H1 (cell line): ENCODE measurements at regions not wholly inside any gene's neighbourhood (a gene's known extent, or its start where the extent isn't known, plus 50 kb on each side); places are given as distances from the start of the nearest gene placed in this dataset.

Source experiments
- CTCF ChIA-PET: fragments of 300-600 bp; sonication (Branson Sonifier 250); formaldehyde crosslinking; loops from one replicate; lab custom pipeline; 2021; ENCODE audit not compliant: partially characterized antibody; lab: Charles Lee
- POLR2A ChIA-PET: fragments of 300-600 bp; sonication (Branson Sonifier 250); formaldehyde crosslinking; loops from one replicate; lab custom pipeline; 2021; ENCODE audit warnings: inconsistent platforms; ENCODE audit not compliant: partially characterized antibody; lab: Charles Lee
- DNase-seq, 2 experiments: peaks; one replicate each; pipeline versions ENCODE4 v3.0.0 to v3.0.0-alpha.2; 2010 to 2022; ENCODE audit warnings: low spot score in 2 of 2, low read depth in 1 of 2, mixed read lengths in 1 of 2
- FAIRE-seq: peaks from 2 replicates; lab custom pipeline; 2011; peaks lifted over from hg19 to GRCh38; lab: Jason Lieb, UNC
- H2AFZ ChIP-seq: 2 replicates; pipeline ENCODE4 v1.8.1; 2012; ENCODE audit warnings: low read length, inconsistent platforms
- H2AK5ac ChIP-seq: 2 replicates; pipeline ENCODE4 v1.6.1; 2013; ENCODE audit warnings: low read depth, low read length
- H2BK120ac ChIP-seq: replicated peaks from 2 replicates; pipeline ENCODE3; 2013; ENCODE audit warnings: low read depth, low read length, inconsistent platforms
- H2BK12ac ChIP-seq: 2 replicates; pipeline ENCODE4 v1.6.1; 2013; ENCODE audit warnings: low read depth, low read length
- H2BK15ac ChIP-seq: 2 replicates; pipeline ENCODE4 v1.6.1; 2013; ENCODE audit warnings: low read length
- H2BK20ac ChIP-seq: 2 replicates; pipeline ENCODE4 v1.6.1; 2013; ENCODE audit warnings: low read length
- H2BK5ac ChIP-seq: 2 replicates; pipeline ENCODE4 v1.6.1; 2013; ENCODE audit warnings: low read depth, low read length
- H3K14ac ChIP-seq: 2 replicates; pipeline ENCODE4 v1.6.1; 2013; ENCODE audit warnings: inconsistent platforms; ENCODE audit not compliant: insufficient read length
- H3K18ac ChIP-seq: 2 replicates; pipeline ENCODE4 v1.6.1; 2013; ENCODE audit warnings: low read length; ENCODE audit errors: extremely low read depth
- H3K23ac ChIP-seq: 2 replicates; pipeline ENCODE4 v1.6.1; 2013; ENCODE audit warnings: inconsistent platforms; ENCODE audit not compliant: insufficient read length
- H3K23me2 ChIP-seq: 2 replicates; pipeline ENCODE4 v1.6.1; 2013; ENCODE audit warnings: low read depth, low read length
- H3K27ac ChIP-seq: 2 replicates; pipeline ENCODE4 v1.6.1; 2011; ENCODE audit warnings: low read depth, low read length, inconsistent platforms
- H3K27me3 ChIP-seq, 4 experiments: replicated peaks in 1 of 4; 1 replicate in 1 of 4; 2 replicates in 3 of 4; pipeline versions ENCODE4 v1.6.1 to v1.8.1; 2011 to 2013; ENCODE audit warnings: low read length in 3 of 4, mild to moderate bottlenecking in 3 of 4, inconsistent platforms in 2 of 4, mixed read lengths in 2 of 4, moderate library complexity in 1 of 4; ENCODE audit not compliant: control insufficient read depth in 3 of 4, insufficient read depth in 3 of 4; ENCODE audit errors: extremely low read depth in 1 of 4
- H3K36me3 ChIP-seq, 4 experiments: 2 replicates each; pipeline versions ENCODE4 v1.6.1 to v1.8.1; 2011 to 2013; ENCODE audit warnings: mild to moderate bottlenecking in 4 of 4, low read length in 3 of 4, moderate library complexity in 2 of 4, control low read depth in 1 of 4, inconsistent platforms in 1 of 4; ENCODE audit not compliant: insufficient read depth in 4 of 4, control insufficient read depth in 2 of 4
- H3K4ac ChIP-seq: replicated peaks from 2 replicates; pipeline ENCODE3; 2013; ENCODE audit warnings: low read length, low read depth, mixed read lengths, inconsistent platforms; ENCODE audit not compliant: insufficient read length
- H3K4me1 ChIP-seq, 4 experiments: replicated peaks in 1 of 4; 1 replicate in 1 of 4; 2 replicates in 3 of 4; pipeline versions ENCODE4 v1.6.1 to v1.8.1; 2011 to 2013; ENCODE audit warnings: low read length in 3 of 4, inconsistent platforms in 2 of 4, mixed read lengths in 1 of 4; ENCODE audit not compliant: insufficient read depth in 4 of 4, control insufficient read depth in 3 of 4
- H3K4me2 ChIP-seq, 2 experiments: 2 replicates each; pipeline versions ENCODE4 v1.6.1 to v1.8.1; 2011 to 2013; ENCODE audit warnings: low read depth in 2 of 2, low read length in 2 of 2, control low read depth in 1 of 2, inconsistent platforms in 1 of 2, mild to moderate bottlenecking in 1 of 2; ENCODE audit not compliant: insufficient read depth in 1 of 2
- H3K4me3 ChIP-seq, 4 experiments: fragments of 200-600, 300-600 bp in 1 of 4; sonication (generic), shearing (Covaris generic), sonication (Bioruptor Twin) in 1 of 4; 2 replicates each; pipeline versions ENCODE4 v1.5.1 to v1.8.1; 2011 to 2016; ENCODE audit warnings: low read length in 4 of 4, low read depth in 3 of 4, control low read depth in 2 of 4, inconsistent platforms in 2 of 4, mild to moderate bottlenecking in 2 of 4, mixed read lengths in 1 of 4, moderate library complexity in 1 of 4; ENCODE audit not compliant: insufficient read depth in 2 of 4; ENCODE audit errors: extremely low read depth in 1 of 4
- H3K56ac ChIP-seq: replicated peaks from 2 replicates; pipeline ENCODE3; 2013; ENCODE audit warnings: low read depth, mild to moderate bottlenecking, mixed read lengths, low read length, inconsistent platforms; ENCODE audit not compliant: insufficient read length
- H3K79me1 ChIP-seq: 2 replicates; pipeline ENCODE4 v1.6.1; 2013; ENCODE audit warnings: low read depth, low read length, control low read depth
- H3K79me2 ChIP-seq, 2 experiments: 2 replicates each; pipeline versions ENCODE4 v1.6.1 to v1.8.1; 2012 to 2013; ENCODE audit warnings: low read length in 2 of 2, mild to moderate bottlenecking in 2 of 2, inconsistent platforms in 1 of 2; ENCODE audit not compliant: insufficient read depth in 2 of 2, control insufficient read depth in 1 of 2
- H3K9ac ChIP-seq, 4 experiments: replicated peaks in 1 of 4; 1 replicate in 1 of 4; 2 replicates in 3 of 4; pipeline versions ENCODE4 v1.6.1 to v1.8.1; 2011 to 2013; ENCODE audit warnings: low read depth in 3 of 4, low read length in 3 of 4, control low read depth in 2 of 4, mild to moderate bottlenecking in 2 of 4, moderate library complexity in 2 of 4, inconsistent platforms in 1 of 4; ENCODE audit errors: extremely low read depth in 1 of 4
- H3K9me3 ChIP-seq, 2 experiments: 2 replicates each; pipeline versions ENCODE4 v1.6.1 to v1.8.1; 2012 to 2013; ENCODE audit warnings: mild to moderate bottlenecking in 2 of 2, moderate library complexity in 2 of 2, control low read depth in 1 of 2, inconsistent platforms in 1 of 2, low read depth in 1 of 2, low read length in 1 of 2, mixed read lengths in 1 of 2; ENCODE audit not compliant: insufficient read depth in 2 of 2
- H4K20me1 ChIP-seq, 2 experiments: replicated peaks in 1 of 2; 2 replicates each; pipeline versions ENCODE3 to v1.8.1; 2011 to 2013; ENCODE audit warnings: inconsistent platforms in 2 of 2, low read length in 2 of 2, mild to moderate bottlenecking in 1 of 2; ENCODE audit not compliant: insufficient read depth in 2 of 2, control insufficient read depth in 1 of 2
- H4K5ac ChIP-seq: 2 replicates; pipeline ENCODE4 v1.6.1; 2013; ENCODE audit warnings: low read length, low read depth, mixed read lengths, inconsistent platforms; ENCODE audit not compliant: insufficient read length
- H4K8ac ChIP-seq: 2 replicates; pipeline ENCODE4 v1.8.0; 2013; ENCODE audit warnings: mild to moderate bottlenecking, moderate library complexity, low read length, inconsistent platforms; ENCODE audit not compliant: insufficient read depth; ENCODE audit errors: extremely low read depth
- H4K91ac ChIP-seq: replicated peaks from 2 replicates; pipeline ENCODE3; 2013; ENCODE audit warnings: low read length, mixed read lengths, inconsistent platforms; ENCODE audit not compliant: insufficient read length
- BACH1 ChIP-seq: IDR thresholded peaks from 2 replicates; pipeline ENCODE4 v1.6.1; 2012; ENCODE audit warnings: low read length, improper control_type of control experiment
- BCL11A ChIP-seq, 2 experiments: IDR thresholded peaks; one replicate each; pipeline ENCODE4 v1.6.1; 2011; ENCODE audit warnings: low read depth in 2 of 2, low read length in 2 of 2, mild to moderate bottlenecking in 2 of 2
- CHD2 ChIP-seq: IDR thresholded peaks from 2 replicates; pipeline ENCODE4 v1.6.1; 2012; ENCODE audit warnings: low read length, improper control_type of control experiment
- CREB1 ChIP-seq: IDR thresholded peaks from 2 replicates; pipeline ENCODE4 v1.6.1; 2012; ENCODE audit warnings: inconsistent platforms
- JUND ChIP-seq: IDR thresholded peaks from 2 replicates; pipeline ENCODE4 v1.6.1; 2011; ENCODE audit warnings: mild to moderate bottlenecking, improper control_type of control experiment, low read length
- NANOG ChIP-seq: IDR thresholded peaks from 2 replicates; pipeline ENCODE4 v1.6.1; 2011; ENCODE audit warnings: low read length, low read depth, mild to moderate bottlenecking, inconsistent platforms; ENCODE audit not compliant: insufficient read depth, poor library complexity, severe bottlenecking
- RAD21 ChIP-seq, 2 experiments: IDR thresholded peaks in 1 of 2; conservative IDR thresholded peaks in 1 of 2; 2 replicates each; pipeline ENCODE4 v1.6.1; 2011; ENCODE audit warnings: low read depth in 2 of 2, low read length in 2 of 2, improper control_type of control experiment in 1 of 2, inconsistent platforms in 1 of 2, mild to moderate bottlenecking in 1 of 2, moderate library complexity in 1 of 2
- SIN3A ChIP-seq, 2 experiments: IDR thresholded peaks in 1 of 2; conservative IDR thresholded peaks in 1 of 2; 2 replicates each; pipeline ENCODE4 v1.6.1; 2011 to 2012; ENCODE audit warnings: low read length in 2 of 2, improper control_type of control experiment in 1 of 2, low read depth in 1 of 2, mild to moderate bottlenecking in 1 of 2
- SIX5 ChIP-seq: IDR thresholded peaks from 2 replicates; pipeline ENCODE4 v1.6.1; 2011; ENCODE audit warnings: mild to moderate bottlenecking, low read depth, low read length
- SP4 ChIP-seq: IDR thresholded peaks from 2 replicates; pipeline ENCODE4 v1.6.1; 2012; ENCODE audit warnings: low read length, inconsistent platforms
- SRF ChIP-seq: IDR thresholded peaks from 2 replicates; pipeline ENCODE4 v1.6.1; 2011; ENCODE audit warnings: mild to moderate bottlenecking, low read depth, low read length, moderate library complexity
- SUZ12 ChIP-seq: fragments of 200-600 bp; sonication (generic); IDR thresholded peaks from 2 replicates; pipeline ENCODE4 v1.6.1; 2012; ENCODE audit warnings: mild to moderate bottlenecking, inconsistent platforms, low read length, moderate library complexity, mixed read lengths
- TBP ChIP-seq: IDR thresholded peaks from 2 replicates; pipeline ENCODE4 v1.6.1; 2011; ENCODE audit warnings: low read depth, low read length, improper control_type of control experiment

DNA sequence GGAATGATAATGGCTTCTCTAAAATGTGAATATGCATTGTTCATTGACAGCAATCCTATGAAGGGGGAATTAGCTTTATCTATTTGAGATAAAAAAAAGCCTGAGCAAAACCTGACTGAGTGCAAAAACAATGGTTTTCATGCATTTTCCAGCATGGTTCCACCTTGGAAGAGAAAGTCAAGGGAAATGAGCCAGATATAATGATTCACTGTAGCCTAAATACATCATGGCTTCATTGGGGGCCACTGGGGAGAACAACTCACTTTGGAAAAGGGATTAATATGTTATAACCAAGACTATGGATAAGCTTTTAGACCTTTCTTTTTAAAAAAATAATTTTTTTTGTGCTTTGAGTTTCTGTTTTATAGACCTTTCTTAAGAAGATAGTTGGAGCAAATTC lies 679.7 kb downstream of the NYAP2 start:
- ChIA-PET CTCF (no interaction called here), POLR2A (no interaction called here)
- H3K4me2 ChIP-seq: no peak overlapping the region
- no peak overlapping the region for H3K14ac ChIP-seq
- H3K4ac ChIP-seq: no peak overlapping the region
- no peak overlapping the region for H3K9ac ChIP-seq
- H4K91ac ChIP-seq: no peak overlapping the region
- no peaks in the 10 kb centered on the region for H4K20me1 ChIP-seq
- H3K9me3 ChIP-seq: peaks cover 2% of the 10 kb centered on the region in 2 experiments; a peak in 3 of 4 replicates
- no peak overlapping the region for H2BK5ac ChIP-seq
- H2BK20ac ChIP-seq: no peak overlapping the region
- no peak overlapping the region for H3K18ac ChIP-seq
- H3K56ac ChIP-seq: no peak overlapping the region
- H3K27ac ChIP-seq: no peak overlapping the region
- H4K5ac ChIP-seq: no peak overlapping the region
- H2BK120ac ChIP-seq: no peak overlapping the region
- no peaks in the 10 kb centered on the region for H3K36me3 ChIP-seq
- H3K4me3 ChIP-seq: no peak overlapping the region
- DNase-seq (no peak), FAIRE-seq (no peak)
- H3K79me2 ChIP-seq: no peaks in the 10 kb centered on the region
- H2BK12ac ChIP-seq: no peak overlapping the region
- H3K4me1 ChIP-seq: no peaks in the 10 kb centered on the region
- H2AFZ ChIP-seq: no peak overlapping the region
- H3K23ac ChIP-seq: no peak overlapping the region
- TF ChIP-seq SIN3A (conservative IDR thresholded peaks at IDR 0.05 in 1 of 2, IDR thresholded peaks at IDR 0.05 in 1 of 2; ENCODE audit: low read depth in 1 of 2, low read length in 2 of 2): no peak
- TF ChIP-seq JUND: no peak
- no peak for TF ChIP-seq NANOG
- TF ChIP-seq BCL11A (IDR thresholded peaks at IDR 0.05; ENCODE audit: low read depth in 2 of 2, low read length in 2 of 2): no peak
- TF ChIP-seq TBP: no peak
- TF ChIP-seq BACH1: no peak
- no peak for TF ChIP-seq CREB1
- TF ChIP-seq SP4: no peak
- no peak for TF ChIP-seq SUZ12
- no peak for TF ChIP-seq SIX5
- TF ChIP-seq SRF: no peak
- no peak for TF ChIP-seq RAD21 (IDR thresholded peaks at IDR 0.05 in 1 of 2, conservative IDR thresholded peaks at IDR 0.05 in 1 of 2; ENCODE audit: low read depth in 2 of 2, low read length in 2 of 2)
- no peak for TF ChIP-seq CHD2
- H3K79me1 ChIP-seq: no peaks in the 10 kb centered on the region
- H3K23me2 ChIP-seq: no peaks in the 10 kb centered on the region
- H2AK5ac ChIP-seq: no peak overlapping the region
- no peaks in the 10 kb centered on the region for H3K27me3 ChIP-seq
- no peak overlapping the region for H2BK15ac ChIP-seq
- no peak overlapping the region for H4K8ac ChIP-seq
